CD4-positive, alpha-beta T cell treated with Interferon alpha-2 for 1 hour (primary cell): ENCODE measurements at regions not wholly inside any gene's neighbourhood (a gene's known extent, or its start where the extent isn't known, plus 50 kb on each side); places are given as distances from the start of the nearest gene placed in this dataset.

Experiments
- DNase-seq, 2 donors: peaks; one replicate each; pipeline ENCODE4 v3.0.0-alpha.2; 2020 to 2022

- DNase-seq: no peak
These were observed 927.8 kb upstream of the EPHA6 start for GRCh38 chr3:95886616-95887015.

- no peak for DNase-seq
These were observed 927.3 kb upstream of the EPHA6 start for GRCh38 chr3:95887114-95887513.

- no peak for DNase-seq
These were observed 919.6 kb upstream of the EPHA6 start for GRCh38 chr3:95894820-95895219.

- DNase-seq: no peak
These were observed 914.9 kb upstream of the EPHA6 start for GRCh38 chr3:95899494-95899893.

- no peak for DNase-seq
These were observed 914.5 kb upstream of the EPHA6 start for GRCh38 chr3:95899911-95900310.

- DNase-seq: no peak
These were observed 912.4 kb upstream of the EPHA6 start for GRCh38 chr3:95901948-95902347.

GRCh38 chr3:95905182-95905581, 909.2 kb upstream of the EPHA6 start:
- no peak for DNase-seq

GRCh38 chr3:95911767-95912166, 902.6 kb upstream of the EPHA6 start:
- DNase-seq: no peak

GRCh38 chr3:95923496-95924210, 890.7 kb upstream of the EPHA6 start:
- no peak for DNase-seq

GRCh38 chr3:95926904-95927501, 887.4 kb upstream of the EPHA6 start:
- DNase-seq: no peak

- no peak for DNase-seq
These were observed 880.2 kb upstream of the EPHA6 start for GRCh38 chr3:95934181-95934580.

- DNase-seq: no peak
These were observed 875.1 kb upstream of the EPHA6 start for GRCh38 chr3:95939235-95939809.

- no peak for DNase-seq
These were observed 848.6 kb upstream of the EPHA6 start for GRCh38 chr3:95965704-95966336.

- no peak for DNase-seq
These were observed 842.8 kb upstream of the EPHA6 start for GRCh38 chr3:95971573-95971972.

- DNase-seq: no peak
These were observed 820.1 kb upstream of the EPHA6 start for GRCh38 chr3:95994338-95994737.

- DNase-seq: no peak
These were observed 813.4 kb upstream of the EPHA6 start for GRCh38 chr3:96000966-96001365.

- DNase-seq: no peak
These were observed 806.7 kb upstream of the EPHA6 start for GRCh38 chr3:96007650-96008195.

- no peak for DNase-seq
These were observed 801.5 kb upstream of the EPHA6 start for GRCh38 chr3:96012939-96013338.

- no peak for DNase-seq
These were observed 796.8 kb upstream of the EPHA6 start for GRCh38 chr3:96017556-96017955.

GRCh38 chr3:96022676-96023075, 791.7 kb upstream of the EPHA6 start:
- DNase-seq: no peak

- DNase-seq: no peak
These were observed 786.7 kb upstream of the EPHA6 start for GRCh38 chr3:96027718-96028117.

- DNase-seq: no peak
These were observed 774.8 kb upstream of the EPHA6 start for GRCh38 chr3:96039632-96040031.

GRCh38 chr3:96059301-96059700, 755.1 kb upstream of the EPHA6 start:
- no peak for DNase-seq

- DNase-seq: no peak
These were observed 745.3 kb upstream of the EPHA6 start for GRCh38 chr3:96069065-96069464.
